ENCODE measurements at regions not wholly inside any gene's neighbourhood (a gene's known extent, or its start where the extent isn't known, plus 50 kb on each side); places are given as distances from the start of the nearest gene placed in this dataset.
A peak's percentile ranks its signal among the peaks of the same experiment; 100 is the strongest.
"Not testable (repeated sequence)": the region's sequence is repeated elsewhere in the genome, so short reads cannot be mapped to it uniquely, and the experiment has no call there.

DNA sequence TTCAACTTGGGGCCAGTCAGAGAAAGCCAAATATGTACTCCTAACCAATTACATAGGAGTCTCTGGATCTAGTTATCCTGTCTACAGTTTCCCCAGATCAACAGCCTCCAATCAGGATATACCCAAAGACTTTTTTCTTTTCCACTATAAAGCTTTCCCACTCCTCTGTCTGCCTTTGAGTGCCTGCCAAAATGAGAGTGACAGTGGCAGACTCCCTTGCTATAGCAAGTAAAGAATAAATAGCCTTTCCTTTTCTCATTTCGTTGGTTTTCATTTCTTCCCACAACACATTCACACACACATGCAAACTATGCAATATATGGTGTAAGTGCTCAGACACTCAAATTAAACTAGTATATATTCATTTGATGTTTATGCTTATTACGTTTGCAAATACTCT is 302.4 kb upstream of the TACR3 start:
- TF ChIP-seq, protein P1, sequence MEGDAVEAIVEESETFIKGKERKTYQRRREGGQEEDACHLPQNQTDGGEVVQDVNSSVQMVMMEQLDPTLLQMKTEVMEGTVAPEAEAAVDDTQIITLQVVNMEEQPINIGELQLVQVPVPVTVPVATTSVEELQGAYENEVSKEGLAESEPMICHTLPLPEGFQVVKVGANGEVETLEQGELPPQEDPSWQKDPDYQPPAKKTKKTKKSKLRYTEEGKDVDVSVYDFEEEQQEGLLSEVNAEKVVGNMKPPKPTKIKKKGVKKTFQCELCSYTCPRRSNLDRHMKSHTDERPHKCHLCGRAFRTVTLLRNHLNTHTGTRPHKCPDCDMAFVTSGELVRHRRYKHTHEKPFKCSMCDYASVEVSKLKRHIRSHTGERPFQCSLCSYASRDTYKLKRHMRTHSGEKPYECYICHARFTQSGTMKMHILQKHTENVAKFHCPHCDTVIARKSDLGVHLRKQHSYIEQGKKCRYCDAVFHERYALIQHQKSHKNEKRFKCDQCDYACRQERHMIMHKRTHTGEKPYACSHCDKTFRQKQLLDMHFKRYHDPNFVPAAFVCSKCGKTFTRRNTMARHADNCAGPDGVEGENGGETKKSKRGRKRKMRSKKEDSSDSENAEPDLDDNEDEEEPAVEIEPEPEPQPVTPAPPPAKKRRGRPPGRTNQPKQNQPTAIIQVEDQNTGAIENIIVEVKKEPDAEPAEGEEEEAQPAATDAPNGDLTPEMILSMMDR (IDR thresholded peaks at IDR 0.05; ENCODE audit: insufficient read depth, low read depth, low read length, missing control alignments) = no peak
- H3K4me3 ChIP-seq (ENCODE audit: low read depth, low read length) = no peak overlapping the region
- no peak for DNase-seq (ENCODE audit: low read depth)

DNA sequence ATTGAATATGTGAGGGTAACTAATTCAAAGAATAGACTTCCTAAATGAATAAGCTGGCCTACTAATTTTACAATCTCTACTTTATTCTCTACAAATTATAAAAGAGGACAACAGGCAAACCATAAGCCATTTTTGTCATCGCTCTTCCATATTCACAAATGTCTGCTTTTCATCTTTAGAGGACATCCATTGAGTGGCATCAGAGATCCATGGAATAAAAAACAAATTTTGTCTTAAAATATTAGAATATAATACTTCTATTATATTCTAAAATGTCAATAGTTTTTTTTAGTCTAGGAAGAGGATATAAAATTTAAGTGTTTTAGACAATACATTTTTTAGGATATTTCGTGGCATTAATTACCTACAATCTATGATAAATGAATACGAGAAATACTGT is 300.9 kb upstream of the TACR3 start:
- TF ChIP-seq, protein P1 (IDR thresholded peaks at IDR 0.05; ENCODE audit: insufficient read depth, low read depth, low read length, missing control alignments) = no peak
- H3K4me3 ChIP-seq (ENCODE audit: low read depth, low read length) = no peak overlapping the region
- no peak for DNase-seq (ENCODE audit: low read depth)

DNA sequence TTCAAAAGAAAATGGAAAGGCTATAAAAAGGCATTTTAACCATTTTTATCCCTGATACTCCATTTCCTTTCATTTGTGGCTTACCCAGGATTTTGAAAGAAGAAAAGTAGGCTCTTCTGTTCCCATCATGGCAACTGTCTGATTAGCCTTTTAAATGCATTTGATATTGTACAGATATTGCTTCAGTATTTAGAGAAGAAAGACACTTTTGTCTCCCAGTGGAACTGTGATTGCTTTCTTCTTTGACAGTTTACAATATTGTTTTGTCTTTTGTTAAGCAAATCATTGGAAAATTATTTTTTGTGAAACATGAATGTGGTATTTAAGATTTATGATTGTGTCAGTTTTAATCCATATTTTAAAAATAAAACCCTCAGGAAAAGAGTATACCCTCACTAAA is 297.4 kb upstream of the TACR3 start:
- TF ChIP-seq, protein P1 (IDR thresholded peaks at IDR 0.05; ENCODE audit: insufficient read depth, low read depth, low read length, missing control alignments) = no peak
- no peak for DNase-seq (ENCODE audit: low read depth)
- H3K4me3 ChIP-seq (ENCODE audit: low read depth, low read length) = no peak overlapping the region

DNA sequence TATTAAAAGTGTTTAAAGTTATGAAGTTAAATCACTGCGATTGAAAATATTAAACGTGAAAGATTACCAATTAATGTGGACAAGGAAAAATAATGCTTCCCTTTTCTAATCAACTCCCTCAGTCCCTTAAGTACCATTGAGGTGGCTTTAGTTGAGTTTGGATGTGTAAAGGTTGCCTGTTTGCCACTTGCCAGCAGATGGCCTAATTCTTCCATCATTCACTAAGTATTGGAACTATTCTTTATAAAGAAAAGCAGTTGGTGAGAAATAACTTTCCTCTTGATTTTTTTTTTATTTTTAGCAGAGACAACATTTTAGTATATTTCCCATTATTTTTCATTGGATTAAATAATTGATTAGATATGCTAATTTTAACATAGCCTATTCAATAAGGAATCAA is 295.9 kb upstream of the TACR3 start:
- TF ChIP-seq, protein P1 (IDR thresholded peaks at IDR 0.05; ENCODE audit: insufficient read depth, low read depth, low read length, missing control alignments) = peak; percentile 41
- peak; percentile 53 for DNase-seq (ENCODE audit: low read depth)
- H3K4me3 ChIP-seq (ENCODE audit: low read depth, low read length) = no peak overlapping the region

DNA sequence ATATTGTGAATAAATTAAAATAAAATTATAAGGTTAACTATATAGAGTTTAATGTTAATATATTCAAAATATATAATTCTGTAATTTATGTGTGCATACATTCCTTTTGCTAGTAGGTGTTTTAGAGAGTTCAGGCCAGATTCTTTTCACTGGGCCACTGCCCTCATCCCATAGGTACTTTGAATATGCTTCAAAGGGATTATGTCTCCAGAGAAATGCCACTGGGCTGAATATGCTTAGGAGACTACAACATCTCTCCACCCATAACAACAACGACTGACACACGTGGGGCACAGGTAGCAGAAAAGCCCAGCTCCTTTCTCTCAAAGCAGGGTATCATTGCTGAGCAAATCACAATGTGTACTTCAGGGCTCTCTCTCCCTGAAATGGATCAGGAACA is 290.9 kb upstream of the TACR3 start:
- TF ChIP-seq, protein P1 (IDR thresholded peaks at IDR 0.05; ENCODE audit: insufficient read depth, low read depth, low read length, missing control alignments) = no peak
- no peak overlapping the region for H3K4me3 ChIP-seq (ENCODE audit: low read depth, low read length)
- no peak for DNase-seq (ENCODE audit: low read depth)

DNA sequence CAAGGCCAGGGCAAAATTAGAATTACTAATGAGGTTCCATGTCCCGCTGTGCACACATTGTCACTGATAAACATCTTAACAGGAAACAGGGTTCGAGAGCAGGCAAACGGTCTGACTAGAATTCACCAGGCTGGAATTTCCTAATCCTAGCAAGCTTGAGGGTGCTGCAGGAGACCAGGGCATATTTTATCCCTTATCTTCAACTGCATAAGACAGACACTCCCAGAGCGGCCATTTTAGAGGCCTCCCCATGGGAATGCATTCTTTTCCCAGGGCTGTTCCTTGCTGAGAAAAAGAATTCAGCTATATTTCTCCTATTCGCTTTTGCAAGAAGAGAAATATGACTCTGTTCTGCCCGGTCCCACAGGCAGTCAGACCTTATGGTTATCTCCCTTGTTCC is 282.5 kb upstream of the TACR3 start:
- not testable (repeated sequence) for H3K4me3 ChIP-seq (ENCODE audit: low read depth, low read length); DNase-seq (ENCODE audit: low read depth)

DNA sequence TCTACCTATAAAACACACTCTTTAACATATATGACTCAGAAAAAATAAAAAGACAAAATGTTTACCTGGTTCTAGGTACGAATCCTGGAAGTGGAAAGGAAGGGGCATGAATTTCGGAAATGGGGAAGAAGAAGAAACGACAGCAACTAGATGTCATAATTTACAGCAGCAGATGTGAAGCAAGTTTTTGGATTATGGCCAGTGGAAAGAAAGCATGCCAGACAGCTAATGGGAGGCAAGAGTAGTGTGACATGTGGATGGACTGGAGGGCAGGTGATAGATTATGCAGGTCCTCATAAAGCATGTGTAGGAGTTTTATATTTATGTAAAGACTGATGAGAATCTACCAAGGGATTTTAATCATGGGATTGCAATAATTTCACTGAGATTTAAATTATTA is 279.0 kb upstream of the TACR3 start:
- no peak overlapping the region for H3K4me3 ChIP-seq (ENCODE audit: low read depth, low read length)
- DNase-seq (ENCODE audit: low read depth) = no peak
- TF ChIP-seq, protein P1 (IDR thresholded peaks at IDR 0.05; ENCODE audit: insufficient read depth, low read depth, low read length, missing control alignments) = no peak
